ENCODE measurements at regions not wholly inside any gene's neighbourhood (a gene's known extent, or its start where the extent isn't known, plus 50 kb on each side); places are given as distances from the start of the nearest gene placed in this dataset.

DNA sequence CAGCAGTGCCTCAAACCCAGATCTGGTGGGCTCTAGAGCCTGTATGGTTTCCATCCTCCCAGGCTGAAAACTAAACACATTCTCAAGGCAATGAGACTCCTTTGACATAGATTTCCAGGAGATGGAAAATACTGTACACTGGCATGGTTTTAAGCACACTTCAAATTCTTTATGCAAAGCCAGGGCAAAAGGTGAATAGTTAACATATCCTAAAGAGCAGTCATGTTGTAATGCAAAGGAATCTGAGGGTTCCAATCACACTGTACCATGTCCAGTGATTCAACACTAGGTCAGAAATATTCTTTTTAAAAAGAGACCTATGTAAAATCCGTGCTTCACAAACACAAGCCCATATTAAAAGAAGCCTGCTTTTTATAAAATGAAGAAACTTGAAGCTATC lies 195.3 kb downstream of the QDPR start:
- no peak overlapping the region for H3K27ac ChIP-seq
- no peak for DNase-seq
- no peaks in the 10 kb centered on the region for H3K27me3 ChIP-seq
- TF ChIP-seq, protein P1, sequence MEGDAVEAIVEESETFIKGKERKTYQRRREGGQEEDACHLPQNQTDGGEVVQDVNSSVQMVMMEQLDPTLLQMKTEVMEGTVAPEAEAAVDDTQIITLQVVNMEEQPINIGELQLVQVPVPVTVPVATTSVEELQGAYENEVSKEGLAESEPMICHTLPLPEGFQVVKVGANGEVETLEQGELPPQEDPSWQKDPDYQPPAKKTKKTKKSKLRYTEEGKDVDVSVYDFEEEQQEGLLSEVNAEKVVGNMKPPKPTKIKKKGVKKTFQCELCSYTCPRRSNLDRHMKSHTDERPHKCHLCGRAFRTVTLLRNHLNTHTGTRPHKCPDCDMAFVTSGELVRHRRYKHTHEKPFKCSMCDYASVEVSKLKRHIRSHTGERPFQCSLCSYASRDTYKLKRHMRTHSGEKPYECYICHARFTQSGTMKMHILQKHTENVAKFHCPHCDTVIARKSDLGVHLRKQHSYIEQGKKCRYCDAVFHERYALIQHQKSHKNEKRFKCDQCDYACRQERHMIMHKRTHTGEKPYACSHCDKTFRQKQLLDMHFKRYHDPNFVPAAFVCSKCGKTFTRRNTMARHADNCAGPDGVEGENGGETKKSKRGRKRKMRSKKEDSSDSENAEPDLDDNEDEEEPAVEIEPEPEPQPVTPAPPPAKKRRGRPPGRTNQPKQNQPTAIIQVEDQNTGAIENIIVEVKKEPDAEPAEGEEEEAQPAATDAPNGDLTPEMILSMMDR (IDR thresholded peaks at IDR 0.05): no peak
- intact Hi-C loops (cut with DNase I): loop anchor here in 1 of 10 donors (10.0 kb wide), 1 partner anchor 82 kb away; no protein-coding TSS in a partner anchor
- H3K36me3 ChIP-seq: no peaks in the 10 kb centered on the region
- H3K4me1 ChIP-seq: no peaks in the 10 kb centered on the region
- 98 to 100% methylated on average over 1 of the region's 1 CpG for WGBS, 2 donors
- ATAC-seq: no peak
- H3K9me3 ChIP-seq: peaks cover 0 to 4% (median 0%) of the 10 kb centered on the region in 11 donors
- no peak overlapping the region for H3K4me3 ChIP-seq

GRCh38 chr4:17315459-17315858 lies 196.4 kb downstream of the QDPR start:
- H3K36me3 ChIP-seq: no peaks in the 10 kb centered on the region
- H3K27ac ChIP-seq: no peak overlapping the region
- peaks cover 0 to 9% (median 0%) of the 10 kb centered on the region in 11 donors for H3K9me3 ChIP-seq
- DNase-seq: no peak
- H3K4me1 ChIP-seq: no peaks in the 10 kb centered on the region
- H3K4me3 ChIP-seq: no peak overlapping the region
- intact Hi-C loops (cut with DNase I): loop anchor here in 1 of 10 donors (10.0 kb wide), 1 partner anchor 81 kb away; no protein-coding TSS in a partner anchor
- no peak for ATAC-seq
- no peaks in the 10 kb centered on the region for H3K27me3 ChIP-seq
- TF ChIP-seq, protein P1 (IDR thresholded peaks at IDR 0.05): no peak

DNA sequence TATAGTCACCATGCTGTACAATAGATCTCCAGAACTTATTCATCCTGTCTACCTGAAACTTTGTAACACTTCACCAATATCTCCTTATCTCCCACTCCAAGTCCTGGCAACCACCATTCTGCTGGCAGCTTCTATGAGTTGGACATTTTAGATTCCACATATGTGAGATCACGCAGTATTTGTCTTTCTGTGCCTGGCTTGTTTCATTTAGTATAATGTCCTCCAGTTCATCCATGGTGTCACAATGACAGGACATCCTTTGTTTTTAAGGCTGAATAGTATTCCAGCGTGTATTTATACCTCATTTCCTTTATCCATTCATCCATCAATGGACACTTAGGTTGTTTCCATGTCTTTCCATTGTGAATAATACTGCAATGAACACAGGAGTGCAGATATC lies 198.7 kb downstream of the QDPR start:
- H3K4me1 ChIP-seq: no peaks in the 10 kb centered on the region
- TF ChIP-seq, protein P1 (IDR thresholded peaks at IDR 0.05): no peak
- no peak overlapping the region for H3K4me3 ChIP-seq
- ATAC-seq (peak in 3 of 8 donors; percentile 39 to 76 (median 69)), DNase-seq (peak in 1 of 2 donors; percentile 17)
- H3K9me3 ChIP-seq: peaks cover 0 to 8% (median 0%) of the 10 kb centered on the region in 11 donors
- no peaks in the 10 kb centered on the region for H3K27me3 ChIP-seq
- 56 to 57% methylated on average over 2 of the region's 2 CpGs for WGBS, 2 donors
- no peaks in the 10 kb centered on the region for H3K36me3 ChIP-seq
- intact Hi-C loops (cut with DNase I): loop anchor here in 1 of 10 donors (10.0 kb wide), 1 partner anchor 78 kb away; no protein-coding TSS in a partner anchor
- no peak overlapping the region for H3K27ac ChIP-seq

- H3K36me3 ChIP-seq: no peaks in the 10 kb centered on the region
- WGBS, 2 donors: 78 to 85% methylated on average over 1 of the region's 1 CpG
- intact Hi-C loops (cut with DNase I): loop anchor here in 1 of 10 donors (10.0 kb wide), 1 partner anchor 75 kb away; no protein-coding TSS in a partner anchor
- no peak overlapping the region for H3K27ac ChIP-seq
- no peaks in the 10 kb centered on the region for H3K4me1 ChIP-seq
- TF ChIP-seq, protein P1 (IDR thresholded peaks at IDR 0.05): no peak
- peaks cover 0 to 21% (median 3%) of the 10 kb centered on the region in 11 donors for H3K9me3 ChIP-seq
- H3K4me3 ChIP-seq: no peak overlapping the region
- no peak for DNase-seq
- no peak for ATAC-seq
- no peaks in the 10 kb centered on the region for H3K27me3 ChIP-seq
Observed at GRCh38 chr4:17310269-17310652, 201.6 kb downstream of the QDPR start.

All from heart right ventricle (tissue), 16 donors.